RWPE1 (cell line): ENCODE measurements at regions not wholly inside any gene's neighbourhood (a gene's known extent, or its start where the extent isn't known, plus 50 kb on each side); places are given as distances from the start of the nearest gene placed in this dataset.

ENCODE experiments used
- CTCF ChIA-PET: fragments of 350-600 bp; sonication (Branson Sonifier 250); formaldehyde crosslinking; extraction: SDS; loops from one replicate; lab custom pipeline; 2021; lab: Yijun Ruan, JAX
- POLR2A ChIA-PET: fragments of 400-600 bp; formaldehyde crosslinking; extraction: SDS; loops from one replicate; lab custom pipeline; 2020; ENCODE audit warnings: antibody characterized with exemption; ENCODE audit not compliant: low non-redundant PET; lab: Yijun Ruan, JAX
- DNase-seq: peaks from one replicate; pipeline ENCODE4 v3.0.0; 2012; ENCODE audit warnings: low spot score
- H3K27ac ChIP-seq: fragments of 450-650 bp; 2 replicates; pipeline ENCODE4 v1.5.1; 2017
- TF ChIP-seq, protein P1 (sequence below): fragments of 450-650 bp; conservative IDR thresholded peaks from 2 replicates; pipeline ENCODE4 v1.5.1; 2017; ENCODE audit warnings: low read depth, mild to moderate bottlenecking

DNA sequence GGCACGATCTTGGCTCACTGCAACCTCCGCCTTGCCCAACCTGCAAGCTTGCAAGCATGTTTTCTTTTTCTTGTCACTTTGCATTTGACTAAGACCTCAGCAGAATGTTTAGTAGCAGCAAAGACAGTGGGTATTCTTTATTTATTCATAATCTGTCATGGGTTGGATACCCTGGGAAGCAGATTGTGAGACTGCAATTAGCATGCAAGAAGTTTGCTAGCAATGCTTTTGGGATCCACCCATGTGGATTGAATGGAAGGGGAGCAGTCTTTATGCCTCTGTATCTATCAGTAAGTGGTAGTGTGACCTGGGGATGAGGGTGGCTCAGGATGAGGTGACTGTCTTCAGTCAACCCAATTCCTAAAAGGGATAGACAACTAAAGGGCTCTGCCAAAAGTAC is 166.7 kb downstream of the RAP2B start:
- TF ChIP-seq, protein P1, sequence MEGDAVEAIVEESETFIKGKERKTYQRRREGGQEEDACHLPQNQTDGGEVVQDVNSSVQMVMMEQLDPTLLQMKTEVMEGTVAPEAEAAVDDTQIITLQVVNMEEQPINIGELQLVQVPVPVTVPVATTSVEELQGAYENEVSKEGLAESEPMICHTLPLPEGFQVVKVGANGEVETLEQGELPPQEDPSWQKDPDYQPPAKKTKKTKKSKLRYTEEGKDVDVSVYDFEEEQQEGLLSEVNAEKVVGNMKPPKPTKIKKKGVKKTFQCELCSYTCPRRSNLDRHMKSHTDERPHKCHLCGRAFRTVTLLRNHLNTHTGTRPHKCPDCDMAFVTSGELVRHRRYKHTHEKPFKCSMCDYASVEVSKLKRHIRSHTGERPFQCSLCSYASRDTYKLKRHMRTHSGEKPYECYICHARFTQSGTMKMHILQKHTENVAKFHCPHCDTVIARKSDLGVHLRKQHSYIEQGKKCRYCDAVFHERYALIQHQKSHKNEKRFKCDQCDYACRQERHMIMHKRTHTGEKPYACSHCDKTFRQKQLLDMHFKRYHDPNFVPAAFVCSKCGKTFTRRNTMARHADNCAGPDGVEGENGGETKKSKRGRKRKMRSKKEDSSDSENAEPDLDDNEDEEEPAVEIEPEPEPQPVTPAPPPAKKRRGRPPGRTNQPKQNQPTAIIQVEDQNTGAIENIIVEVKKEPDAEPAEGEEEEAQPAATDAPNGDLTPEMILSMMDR = no peak
- no peak overlapping the region for H3K27ac ChIP-seq
- ChIA-PET POLR2A (no interaction called here), CTCF (interaction anchor here (0.5 to 0.7 kb wide), 2 partner anchors 261 to 527 kb away, joined by 3 to 4 read pairs; no protein-coding TSS in a partner anchor)
- no peak for DNase-seq

DNA sequence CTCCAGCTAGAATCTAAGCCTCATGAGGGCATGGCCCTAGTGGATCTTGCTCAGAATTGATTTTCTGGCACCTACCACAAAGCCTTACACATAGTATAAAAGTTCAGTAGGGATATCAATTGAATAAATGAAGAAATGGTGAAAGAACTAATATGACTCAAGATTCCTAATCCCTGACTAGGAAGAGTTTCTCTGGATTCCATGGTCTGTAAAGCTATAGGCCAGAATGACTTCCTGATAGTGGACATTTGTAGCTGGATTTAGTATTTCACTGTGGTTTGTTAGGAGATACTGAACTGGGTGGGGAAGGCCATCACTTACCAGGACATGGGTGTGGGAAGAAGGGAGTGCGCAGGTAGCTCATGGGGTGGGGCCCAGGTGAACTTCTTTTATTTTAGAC is 168.9 kb downstream of the RAP2B start:
- ChIA-PET CTCF (no interaction called here), POLR2A (no interaction called here)
- TF ChIP-seq, protein P1 = no peak
- DNase-seq = no peak
- no peak overlapping the region for H3K27ac ChIP-seq

DNA sequence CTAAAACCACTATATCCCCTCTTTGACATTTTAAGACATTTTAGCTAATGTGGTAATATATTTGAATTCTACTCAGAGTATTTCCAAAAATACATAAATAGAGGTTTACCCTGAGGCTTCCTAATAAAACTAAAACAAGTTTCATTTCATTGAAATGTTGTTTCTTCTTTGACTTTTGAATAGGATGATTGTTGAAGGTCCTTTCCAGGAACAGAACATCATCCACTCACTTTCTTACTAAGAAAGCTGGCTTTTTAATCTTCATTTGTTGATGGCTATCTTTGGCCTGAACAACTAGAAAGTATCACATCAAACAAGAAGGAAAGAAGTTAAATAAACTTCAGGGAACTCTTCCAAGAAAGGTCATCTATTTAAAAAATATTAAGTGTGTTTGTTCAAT is 169.7 kb downstream of the RAP2B start:
- TF ChIP-seq, protein P1 = no peak
- POLR2A ChIA-PET = no interaction called here
- H3K27ac ChIP-seq = no peak overlapping the region
- no peak for DNase-seq
- CTCF ChIA-PET = interaction anchor here (0.7 kb wide), 1 partner anchor 220 kb away, joined by 3 read pairs; no protein-coding TSS in a partner anchor

DNA sequence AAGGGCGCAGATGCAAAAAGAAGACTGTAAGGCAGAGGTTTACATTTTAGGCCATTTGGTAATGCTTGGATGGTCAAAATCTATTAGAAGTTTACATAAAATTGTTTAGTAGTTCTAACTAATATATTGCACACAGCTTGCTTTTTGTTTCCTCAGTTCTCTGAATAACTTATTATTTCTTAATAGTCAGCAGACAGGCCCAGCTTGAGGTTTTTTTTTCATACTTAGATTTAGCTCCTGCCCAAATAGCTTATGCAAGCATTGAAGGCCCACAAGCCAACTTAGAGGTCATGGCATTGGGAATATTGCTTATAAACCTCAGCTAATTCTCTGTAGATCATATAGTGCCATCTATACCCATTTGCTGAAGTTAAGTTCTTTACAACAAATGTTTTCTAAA is 172.5 kb downstream of the RAP2B start:
- DNase-seq = no peak
- POLR2A ChIA-PET = no interaction called here
- TF ChIP-seq, protein P1 = no peak
- CTCF ChIA-PET = no interaction called here
- H3K27ac ChIP-seq = no peak overlapping the region

DNA sequence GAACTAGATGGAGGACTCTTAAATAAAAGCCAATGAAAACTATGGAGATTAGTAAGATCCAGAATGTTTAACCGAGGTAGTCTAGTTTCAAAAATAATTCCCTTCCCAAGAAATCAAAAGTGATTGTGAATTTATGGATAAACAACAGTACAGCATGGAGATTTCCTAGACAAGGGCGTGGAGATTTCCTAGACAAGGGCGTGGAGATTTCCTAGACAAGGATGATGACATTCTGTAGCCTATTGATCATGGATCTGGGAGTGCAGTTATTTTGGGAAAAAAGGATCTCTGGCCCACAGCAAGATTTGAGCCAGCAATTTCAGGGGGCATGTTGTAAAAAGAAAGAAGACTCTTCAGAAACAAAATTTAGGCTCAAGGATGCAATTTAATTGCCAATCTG is 175.3 kb downstream of the RAP2B start:
- ChIA-PET CTCF (no interaction called here), POLR2A (no interaction called here)
- TF ChIP-seq, protein P1 = no peak
- DNase-seq = no peak
- no peak overlapping the region for H3K27ac ChIP-seq

DNA sequence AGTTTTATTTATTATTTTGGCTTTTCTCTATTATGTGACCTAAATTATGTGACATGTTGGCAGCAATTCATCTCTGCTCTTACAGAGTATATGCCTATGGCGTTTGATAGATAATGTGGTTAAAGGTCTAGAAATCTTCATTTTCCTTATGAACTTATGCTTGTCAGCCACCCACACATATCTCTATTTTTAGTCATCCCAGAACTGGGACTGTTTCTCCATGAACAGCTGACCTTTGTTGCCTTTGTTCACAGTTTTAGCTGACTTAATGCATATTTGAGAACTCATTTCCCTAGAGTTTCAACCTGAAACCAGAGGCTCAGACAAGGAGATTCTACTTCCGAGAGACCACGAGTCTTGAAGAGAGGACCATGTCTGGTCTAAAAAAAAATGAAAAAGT is 176.5 kb downstream of the RAP2B start:
- DNase-seq = no peak
- ChIA-PET CTCF (no interaction called here), POLR2A (no interaction called here)
- no peak overlapping the region for H3K27ac ChIP-seq
- TF ChIP-seq, protein P1 = no peak
